HK-2 (cell line): ENCODE measurements at regions not wholly inside any gene's neighbourhood (a gene's known extent, or its start where the extent isn't known, plus 50 kb on each side); places are given as distances from the start of the nearest gene placed in this dataset.

ENCODE experiments used
- DNase-seq: peaks from one replicate; pipeline ENCODE4 v3.0.0-alpha.2; 2018; ENCODE audit not compliant: unreplicated experiment

- DNase-seq = no peak
Measured at GRCh38 chr15:95479308-95479707, 851.2 kb upstream of the NR2F2 start.

DNA sequence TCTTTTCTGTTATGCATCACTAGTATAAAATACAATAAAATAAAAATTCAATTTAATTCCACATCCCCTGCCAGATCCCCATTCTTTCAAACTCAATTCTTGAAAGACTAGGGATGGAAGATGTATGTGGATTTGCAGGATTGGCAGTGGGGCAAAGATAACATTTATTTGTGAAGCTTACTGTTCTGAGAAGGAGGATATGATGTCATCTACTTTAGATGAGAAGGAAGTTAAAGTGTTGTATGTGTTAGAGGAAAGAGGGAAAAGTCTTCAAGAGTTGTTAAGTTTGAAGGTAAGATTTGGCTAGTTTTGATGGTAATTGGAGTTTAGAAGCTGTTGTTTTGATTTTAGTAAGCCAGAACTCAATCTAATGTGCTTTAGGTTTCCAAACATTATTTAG, 845.1 kb upstream of the NR2F2 start:
- DNase-seq = no peak

- DNase-seq = no peak
Measured at GRCh38 chr15:95486224-95486623, 844.3 kb upstream of the NR2F2 start.

GRCh38 chr15:95489103-95489502, 841.4 kb upstream of the NR2F2 start:
- DNase-seq = no peak

GRCh38 chr15:95492388-95493070, 838.0 kb upstream of the NR2F2 start:
- DNase-seq = no peak

DNA sequence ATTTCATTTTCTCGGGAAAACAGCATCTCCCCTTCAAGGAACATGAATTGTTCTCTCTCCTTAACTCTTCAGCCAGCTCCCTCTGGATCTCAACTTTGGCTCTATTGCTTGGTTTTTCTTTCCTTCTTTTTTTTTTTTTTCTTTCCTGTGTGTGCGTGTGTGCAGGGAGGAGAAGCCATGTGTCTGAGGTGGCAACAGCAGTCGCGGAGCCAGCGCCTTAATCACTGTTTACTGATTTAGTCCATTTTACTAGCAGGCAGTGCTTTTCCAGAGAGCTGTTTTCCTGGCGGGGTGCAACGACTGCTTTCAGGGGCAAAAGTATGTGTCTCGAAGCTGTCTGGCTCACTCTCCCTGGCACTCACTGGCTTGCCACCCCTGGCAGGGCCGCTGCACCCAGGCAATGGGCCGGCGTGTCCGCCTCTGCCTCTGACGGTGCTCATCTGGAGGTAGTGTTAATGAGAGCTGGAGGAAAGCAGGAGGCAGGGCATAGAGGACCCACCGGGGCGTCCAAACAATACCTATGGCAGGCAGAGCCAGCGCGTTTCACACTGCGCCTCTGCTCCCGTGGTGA, 835.4 kb upstream of the NR2F2 start:
- DNase-seq = no peak

DNA sequence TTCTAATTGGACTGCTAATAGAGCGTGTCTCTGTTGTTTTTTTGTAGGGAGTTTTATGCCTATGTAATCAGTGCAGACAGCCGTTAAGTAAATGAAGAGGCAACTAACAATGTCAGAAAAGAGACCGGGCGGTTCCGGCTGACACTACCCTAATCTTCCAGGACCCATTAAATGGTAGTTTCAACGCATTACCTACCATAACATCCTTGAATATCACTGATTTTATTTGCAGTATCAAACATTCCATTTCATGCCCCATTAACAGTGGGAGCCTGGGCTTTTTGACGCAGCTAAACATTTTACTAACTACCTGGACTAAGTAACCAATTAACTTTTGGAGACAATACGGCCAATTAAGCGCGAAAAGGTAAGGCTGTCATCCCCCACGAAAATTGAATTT, 832.9 kb upstream of the NR2F2 start:
- no peak for DNase-seq

DNA sequence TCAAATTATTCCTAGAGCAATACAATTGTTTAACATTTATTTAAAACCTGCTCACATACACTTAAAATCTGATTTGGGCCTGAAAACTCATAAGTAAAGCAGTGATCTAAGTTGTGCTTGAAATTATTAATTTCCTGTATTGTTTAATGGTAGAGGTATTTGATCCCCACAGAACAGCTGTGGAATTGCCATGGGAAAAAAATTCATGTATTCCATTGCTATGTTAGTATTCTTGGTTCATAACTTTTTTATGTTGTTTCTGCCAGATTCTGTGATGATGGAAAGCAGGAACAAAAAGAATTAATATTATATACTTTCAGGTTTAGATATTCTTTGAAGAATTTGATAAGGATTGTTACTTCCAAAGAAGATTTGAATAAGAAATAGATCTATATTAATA, 831.5 kb upstream of the NR2F2 start:
- DNase-seq = no peak

DNA sequence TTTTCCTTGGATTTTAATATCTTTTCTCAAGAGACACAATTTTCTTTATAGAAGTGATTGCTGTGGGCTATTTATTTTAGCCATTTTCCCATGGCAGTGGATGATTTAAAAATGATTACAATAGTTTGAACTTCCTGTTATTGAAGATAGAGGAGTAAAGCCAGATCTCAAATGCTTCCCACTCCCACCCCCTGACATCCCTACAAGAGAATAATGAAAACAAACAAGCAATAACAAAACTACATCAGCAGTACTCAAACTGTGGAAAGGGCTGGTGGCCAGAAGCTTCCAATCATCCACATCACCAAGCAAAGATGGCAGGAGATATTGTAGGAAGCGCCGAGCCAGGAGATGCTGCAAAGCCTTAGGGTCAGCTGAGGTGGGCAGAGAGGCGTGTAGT, 831.1 kb upstream of the NR2F2 start:
- DNase-seq = no peak

GRCh38 chr15:95501865-95502264, 828.6 kb upstream of the NR2F2 start:
- no peak for DNase-seq

GRCh38 chr15:95503107-95503506, 827.4 kb upstream of the NR2F2 start:
- DNase-seq = no peak

DNA sequence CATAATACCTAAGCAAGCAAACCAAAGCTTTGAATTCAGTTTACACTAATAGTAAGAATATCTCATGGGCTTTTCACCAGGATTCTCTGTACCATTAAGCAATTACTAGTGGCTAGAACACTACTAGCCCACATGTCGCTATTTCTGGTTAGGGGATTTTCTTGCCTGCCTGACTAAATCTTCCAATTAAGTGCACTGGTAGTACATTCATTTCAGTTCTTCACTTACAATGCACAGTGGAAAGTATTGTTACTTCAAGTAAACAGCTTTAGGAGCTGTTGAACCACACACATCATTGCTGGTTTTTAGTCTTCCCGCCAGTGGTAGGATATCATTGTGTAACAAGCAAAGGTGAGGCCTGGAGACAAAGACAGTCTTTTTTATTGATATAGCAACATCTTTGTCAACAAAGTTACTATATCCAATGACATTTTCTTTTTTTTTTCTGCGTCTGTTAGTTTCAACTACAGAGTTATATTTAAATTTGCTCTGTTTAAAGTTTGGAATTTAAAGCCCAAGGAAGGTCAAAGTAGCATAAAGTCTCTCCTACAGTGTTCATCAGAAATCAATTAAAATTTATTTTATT, 826.8 kb upstream of the NR2F2 start:
- DNase-seq = no peak

GRCh38 chr15:95511671-95512070, 818.8 kb upstream of the NR2F2 start:
- no peak for DNase-seq

DNA sequence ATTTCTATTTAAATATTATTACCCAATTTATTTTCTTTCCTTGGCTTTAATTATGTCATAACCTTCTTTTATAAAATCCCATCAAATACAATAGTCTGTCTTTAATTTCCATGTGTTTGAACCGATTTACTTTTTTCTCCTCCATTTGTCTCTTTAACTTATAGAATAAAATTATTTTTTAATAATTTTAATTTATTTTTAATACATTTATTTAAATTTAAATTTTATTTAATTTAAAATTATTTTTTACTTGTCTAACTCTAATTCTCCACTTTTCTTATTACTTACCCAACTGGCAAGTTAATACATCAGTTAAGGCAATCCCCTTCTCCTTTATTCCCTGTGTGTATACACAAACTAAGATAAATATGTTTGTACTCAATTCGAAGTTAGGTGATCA, 817.6 kb upstream of the NR2F2 start:
- no peak for DNase-seq

DNA sequence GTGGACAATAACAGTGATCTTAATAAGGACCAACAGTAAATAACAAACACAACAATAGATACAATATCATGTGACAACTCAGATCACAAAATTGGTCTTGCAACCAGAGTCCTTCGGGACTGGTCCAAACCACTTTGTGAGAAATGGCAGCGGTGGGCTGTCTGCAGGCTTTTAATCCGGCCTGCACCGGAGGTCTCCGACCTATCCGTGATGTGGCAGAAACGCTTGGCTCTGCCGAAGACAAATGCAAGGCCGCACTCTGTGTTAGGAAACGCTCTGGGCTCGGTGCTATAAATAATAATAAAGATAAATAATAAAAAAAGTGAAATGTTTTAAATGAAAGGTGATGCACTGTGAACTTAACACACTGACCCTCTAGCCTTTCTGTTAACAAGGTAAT, 810.6 kb upstream of the NR2F2 start:
- DNase-seq = no peak

- no peak for DNase-seq
Measured at GRCh38 chr15:95520511-95520910, 810.0 kb upstream of the NR2F2 start.

GRCh38 chr15:95520922-95521321, 809.6 kb upstream of the NR2F2 start:
- DNase-seq = no peak

GRCh38 chr15:95522533-95522932, 808.0 kb upstream of the NR2F2 start:
- DNase-seq = no peak

GRCh38 chr15:95528920-95529319, 801.6 kb upstream of the NR2F2 start:
- no peak for DNase-seq

- DNase-seq = no peak
Measured at GRCh38 chr15:95536638-95537037, 793.9 kb upstream of the NR2F2 start.

DNA sequence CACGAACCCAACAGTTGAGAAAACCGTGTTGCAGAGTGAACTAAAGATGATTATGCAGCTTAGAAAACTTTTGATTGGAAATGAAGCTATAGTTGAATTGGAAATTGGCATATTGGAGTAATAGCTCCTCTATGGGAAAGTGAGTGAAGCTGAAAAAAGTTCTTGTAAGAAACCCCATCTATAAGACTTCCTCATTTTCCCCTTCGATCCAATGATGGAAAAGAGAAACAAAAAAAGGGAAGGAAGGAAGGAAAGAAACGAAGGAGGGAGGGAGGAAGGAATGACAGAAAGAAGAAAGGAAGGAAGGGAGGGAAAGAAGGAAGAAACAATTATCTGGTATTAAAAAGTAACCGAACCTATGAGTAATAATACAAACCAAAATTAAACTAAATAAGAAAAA, 791.8 kb upstream of the NR2F2 start:
- DNase-seq = no peak

- no peak for DNase-seq
Measured at GRCh38 chr15:95541301-95541700, 789.2 kb upstream of the NR2F2 start.

- DNase-seq = no peak
Measured at GRCh38 chr15:95549168-95549738, 781.2 kb upstream of the NR2F2 start.
